Body of pancreas (tissue), 4 donors: ENCODE measurements at regions not wholly inside any gene's neighbourhood (a gene's known extent, or its start where the extent isn't known, plus 50 kb on each side); places are given as distances from the start of the nearest gene placed in this dataset.

ENCODE experiments used
- POLR2A ChIP-seq, 3 donors: fragments of 450-650 bp; IDR thresholded peaks; one replicate each; pipeline ENCODE4 v1.6.1; 2016; ENCODE audit warnings: antibody characterized with exemption in 3 of 3, mild to moderate bottlenecking in 2 of 3
- TF ChIP-seq, protein P1 (sequence below), 7 experiments: fragments of 450-650 bp in 4 of 7; fragments of 200-600 bp in 3 of 7; sonication (generic) in 3 of 7; IDR thresholded peaks; one replicate each; pipeline ENCODE4 v1.5.1; 2016 to 2019; ENCODE audit warnings: antibody characterized with exemption in 7 of 7

GRCh38 chr2:145710303-145710702 lies 1190.4 kb upstream of the ZEB2 start:
- TF ChIP-seq, protein P1, sequence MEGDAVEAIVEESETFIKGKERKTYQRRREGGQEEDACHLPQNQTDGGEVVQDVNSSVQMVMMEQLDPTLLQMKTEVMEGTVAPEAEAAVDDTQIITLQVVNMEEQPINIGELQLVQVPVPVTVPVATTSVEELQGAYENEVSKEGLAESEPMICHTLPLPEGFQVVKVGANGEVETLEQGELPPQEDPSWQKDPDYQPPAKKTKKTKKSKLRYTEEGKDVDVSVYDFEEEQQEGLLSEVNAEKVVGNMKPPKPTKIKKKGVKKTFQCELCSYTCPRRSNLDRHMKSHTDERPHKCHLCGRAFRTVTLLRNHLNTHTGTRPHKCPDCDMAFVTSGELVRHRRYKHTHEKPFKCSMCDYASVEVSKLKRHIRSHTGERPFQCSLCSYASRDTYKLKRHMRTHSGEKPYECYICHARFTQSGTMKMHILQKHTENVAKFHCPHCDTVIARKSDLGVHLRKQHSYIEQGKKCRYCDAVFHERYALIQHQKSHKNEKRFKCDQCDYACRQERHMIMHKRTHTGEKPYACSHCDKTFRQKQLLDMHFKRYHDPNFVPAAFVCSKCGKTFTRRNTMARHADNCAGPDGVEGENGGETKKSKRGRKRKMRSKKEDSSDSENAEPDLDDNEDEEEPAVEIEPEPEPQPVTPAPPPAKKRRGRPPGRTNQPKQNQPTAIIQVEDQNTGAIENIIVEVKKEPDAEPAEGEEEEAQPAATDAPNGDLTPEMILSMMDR (IDR thresholded peaks at IDR 0.05): no peak
- no peak for TF ChIP-seq POLR2A (IDR thresholded peaks at IDR 0.05)
